SH-SY5Y (cell line): ENCODE measurements at regions not wholly inside any gene's neighbourhood (a gene's known extent, or its start where the extent isn't known, plus 50 kb on each side); places are given as distances from the start of the nearest gene placed in this dataset.

ENCODE experiments used
- GATA2 ChIP-seq: IDR thresholded peaks from 2 replicates; pipeline ENCODE4 v1.6.1; 2011; ENCODE audit warnings: mild to moderate bottlenecking, low read depth, low read length
- GATA3 ChIP-seq: IDR thresholded peaks from 2 replicates; pipeline ENCODE4 v1.6.1; 2011; ENCODE audit warnings: low read depth, mild to moderate bottlenecking, low read length, moderate library complexity

- TF ChIP-seq GATA2 = no peak
- TF ChIP-seq GATA3 = no peak
Measured at GRCh38 chr20:39799366-39799965, 837.3 kb downstream of the DHX35 start.
